IPS DF 6.9 (cell line): ENCODE measurements at regions not wholly inside any gene's neighbourhood (a gene's known extent, or its start where the extent isn't known, plus 50 kb on each side); places are given as distances from the start of the nearest gene placed in this dataset.

ENCODE experiments used
- DNase-seq: peaks from one replicate; pipeline ENCODE4 v3.0.0-alpha.2; 2013; ENCODE audit warnings: low read depth, low spot score
- H3K27ac ChIP-seq: one replicate; pipeline ENCODE4 v1.5.1; 2013; ENCODE audit warnings: low read length, control low read depth
- H3K27me3 ChIP-seq: 2 replicates; pipeline ENCODE4 v1.6.1; 2013; ENCODE audit warnings: mild to moderate bottlenecking, low read length; ENCODE audit not compliant: control insufficient read depth, insufficient read depth
- H3K36me3 ChIP-seq: 2 replicates; pipeline ENCODE4 v1.6.1; 2013; ENCODE audit warnings: low read length; ENCODE audit not compliant: control insufficient read depth, insufficient read depth
- H3K4me1 ChIP-seq: 2 replicates; pipeline ENCODE4 v1.6.1; 2013; ENCODE audit warnings: low read length; ENCODE audit not compliant: control insufficient read depth, insufficient read depth
- H3K4me3 ChIP-seq: 2 replicates; pipeline ENCODE4 v1.5.1; 2013; ENCODE audit warnings: mild to moderate bottlenecking, low read length
- H3K9me3 ChIP-seq: 2 replicates; pipeline ENCODE4 v1.6.1; 2013; ENCODE audit warnings: low read length, inconsistent platforms; ENCODE audit not compliant: control insufficient read depth, insufficient read depth
- WGBS: extraction: QIAGEN DNeasy Blood & Tissue Kit; methylation state at CpG from one replicate; pipeline ENCODE4 v1.1.7; 2013; ENCODE audit warnings: mixed read lengths, missing lambda C conversion rate; ENCODE audit not compliant: insufficient read length, insufficient coverage; 5-methylcytosine and 5-hydroxymethylcytosine counted together

DNA sequence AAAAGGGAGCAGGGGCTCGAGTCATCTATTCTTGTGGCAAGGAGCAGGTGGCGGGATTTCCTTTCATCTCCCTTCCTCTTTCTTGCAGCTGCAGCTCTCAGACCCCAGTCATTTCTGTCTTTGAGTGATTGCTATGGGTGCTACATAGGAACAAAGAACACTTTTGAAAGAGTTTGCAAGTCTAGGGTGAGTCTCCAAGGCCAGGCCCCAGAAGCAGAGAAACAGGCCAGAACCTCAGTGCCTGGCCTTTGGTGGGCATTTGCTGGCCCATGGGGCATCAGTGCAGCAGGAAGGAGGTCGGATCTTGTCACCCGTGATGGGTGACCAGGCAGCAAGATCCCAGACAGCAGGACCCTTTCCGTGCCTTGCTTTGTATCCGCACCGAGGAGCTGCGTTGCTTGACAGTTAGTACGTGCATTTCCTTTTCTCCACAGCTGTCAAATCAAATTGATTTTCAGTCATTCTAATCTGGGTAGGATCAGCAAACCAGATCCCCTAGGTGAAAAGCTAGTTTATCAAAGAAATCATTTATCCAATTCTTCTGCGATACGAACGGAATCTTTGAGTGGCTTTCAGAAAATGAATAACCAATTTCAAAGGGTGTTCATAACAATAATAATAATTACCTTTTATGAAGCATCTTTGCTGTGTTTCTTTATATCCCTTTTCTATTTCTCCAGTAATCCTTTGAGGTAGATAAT lies 244.6 kb upstream of the MAF start:
- no peaks in the 10 kb centered on the region for H3K4me1 ChIP-seq
- no peaks in the 10 kb centered on the region for H3K36me3 ChIP-seq
- no peaks in the 10 kb centered on the region for H3K27me3 ChIP-seq
- WGBS = no CpG with 5 or more reads among the region's 12 CpGs
- H3K4me3 ChIP-seq = no peak overlapping the region
- H3K9me3 ChIP-seq = no peaks in the 10 kb centered on the region
- no peak overlapping the region for H3K27ac ChIP-seq
- DNase-seq = no peak

DNA sequence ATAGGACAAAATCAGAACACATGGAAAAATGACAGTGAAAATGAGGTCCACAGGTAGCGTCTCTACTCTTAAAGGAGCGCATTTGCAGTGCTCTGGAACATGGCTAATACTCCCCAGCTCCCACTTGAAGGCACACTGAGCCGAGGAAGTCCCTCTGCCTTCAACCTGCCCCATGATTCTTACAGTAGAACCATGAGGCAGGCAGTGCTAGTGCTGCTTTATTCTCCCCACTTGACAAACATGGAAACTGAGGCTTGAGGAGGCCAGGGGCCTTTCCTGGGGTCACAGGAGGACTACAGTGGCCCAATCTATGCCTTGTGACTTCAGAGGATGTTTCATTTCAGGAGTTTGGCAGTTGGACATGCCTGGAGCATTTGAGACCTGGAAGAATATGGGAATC lies 244.1 kb upstream of the MAF start:
- Histone ChIP-seq H3K9me3 (no peaks in the 10 kb centered on the region), H3K36me3 (no peaks in the 10 kb centered on the region), H3K27me3 (no peaks in the 10 kb centered on the region), H3K4me3 (no peak overlapping the region), H3K27ac (no peak overlapping the region), H3K4me1 (no peaks in the 10 kb centered on the region)
- WGBS = no CpG with 5 or more reads among the region's 3 CpGs
- DNase-seq = no peak

DNA sequence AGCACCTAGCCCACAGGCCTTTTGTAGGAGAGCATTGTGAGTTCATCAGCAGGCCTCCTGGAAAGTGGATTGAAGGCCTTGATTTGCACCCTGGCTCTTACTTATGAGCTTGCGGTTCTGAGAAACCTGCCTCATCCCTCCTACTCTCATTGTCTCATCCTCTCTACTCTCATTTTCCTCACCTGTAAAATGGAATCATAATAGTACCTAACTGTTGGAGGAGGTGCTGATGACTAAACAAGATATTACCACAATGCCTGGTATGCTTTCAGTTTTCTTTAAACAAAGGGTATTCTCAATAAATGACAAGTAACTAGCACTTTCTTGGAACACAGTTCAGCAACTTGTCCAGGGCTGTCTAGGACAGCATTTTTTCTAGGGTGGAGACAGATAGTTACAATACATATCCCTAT lies 243.1 kb upstream of the MAF start:
- no peak for DNase-seq
- Histone ChIP-seq H3K4me1 (no peaks in the 10 kb centered on the region), H3K27me3 (no peaks in the 10 kb centered on the region), H3K36me3 (no peaks in the 10 kb centered on the region), H3K9me3 (no peaks in the 10 kb centered on the region), H3K27ac (no peak overlapping the region), H3K4me3 (no peak overlapping the region)
- no CpG with 5 or more reads among the region's 1 CpG for WGBS

GRCh38 chr16:79843145-79843544 lies 242.6 kb upstream of the MAF start:
- no peaks in the 10 kb centered on the region for H3K27me3 ChIP-seq
- no CpG with 5 or more reads among the region's 5 CpGs for WGBS
- no peaks in the 10 kb centered on the region for H3K9me3 ChIP-seq
- no peak for DNase-seq
- H3K4me1 ChIP-seq = no peaks in the 10 kb centered on the region
- no peak overlapping the region for H3K27ac ChIP-seq
- no peaks in the 10 kb centered on the region for H3K36me3 ChIP-seq
- H3K4me3 ChIP-seq = no peak overlapping the region

GRCh38 chr16:79842197-79842596 lies 241.7 kb upstream of the MAF start:
- Histone ChIP-seq H3K27me3 (no peaks in the 10 kb centered on the region), H3K4me1 (no peaks in the 10 kb centered on the region), H3K4me3 (no peak overlapping the region), H3K36me3 (no peaks in the 10 kb centered on the region), H3K27ac (no peak overlapping the region), H3K9me3 (no peaks in the 10 kb centered on the region)
- no CpG with 5 or more reads among the region's 7 CpGs for WGBS
- DNase-seq = no peak

DNA sequence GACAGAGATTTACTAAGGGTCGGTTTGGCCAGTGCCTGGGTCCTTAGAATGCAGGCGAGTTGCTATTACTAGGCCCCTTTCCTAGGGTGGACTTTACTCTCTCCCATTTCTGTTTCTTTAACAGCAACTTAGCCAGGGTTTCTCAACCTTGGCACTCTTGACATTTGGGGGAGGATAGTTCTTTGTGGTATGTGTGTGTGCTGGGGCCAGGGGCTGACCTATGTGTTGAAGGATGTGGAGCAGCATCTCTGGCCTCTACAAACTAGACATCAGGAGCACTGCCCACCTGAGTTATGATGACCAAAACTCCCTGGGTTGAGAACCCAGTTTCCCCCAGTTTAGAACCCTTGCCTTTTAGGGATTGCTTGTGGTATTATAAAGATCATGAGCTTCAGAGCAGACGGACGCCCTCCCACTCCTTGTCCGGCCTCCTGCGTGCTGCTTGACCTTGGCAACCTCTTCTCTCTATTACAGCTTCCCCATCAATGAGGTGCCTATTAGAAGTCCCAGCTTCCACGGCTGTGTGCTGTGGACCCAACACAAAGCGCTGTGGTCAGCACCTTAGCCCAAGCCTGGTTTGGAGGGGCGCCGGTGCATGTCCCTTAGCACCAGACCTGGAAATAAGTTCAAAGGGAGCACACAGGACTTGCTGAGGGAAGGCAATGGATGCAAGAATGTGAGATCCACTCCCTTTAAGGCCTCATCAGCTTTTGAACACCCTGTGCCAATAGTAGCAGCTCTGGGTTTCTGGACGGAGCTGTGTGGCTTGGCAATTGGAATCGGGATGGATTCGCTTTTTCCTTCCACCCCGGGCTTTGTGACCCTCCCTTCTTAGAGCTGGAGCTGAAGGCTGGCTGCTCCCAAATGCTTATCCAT lies 239.2 kb upstream of the MAF start:
- Histone ChIP-seq H3K4me3 (no peak overlapping the region), H3K9me3 (no peaks in the 10 kb centered on the region), H3K27me3 (no peaks in the 10 kb centered on the region), H3K27ac (no peak overlapping the region), H3K4me1 (no peaks in the 10 kb centered on the region), H3K36me3 (no peaks in the 10 kb centered on the region)
- DNase-seq = no peak
- no CpG with 5 or more reads among the region's 14 CpGs for WGBS

- Histone ChIP-seq H3K27ac (no peak overlapping the region), H3K9me3 (no peaks in the 10 kb centered on the region), H3K36me3 (no peaks in the 10 kb centered on the region), H3K4me1 (no peaks in the 10 kb centered on the region), H3K27me3 (no peaks in the 10 kb centered on the region), H3K4me3 (no peak overlapping the region)
- no peak for DNase-seq
- no CpG with 5 or more reads among the region's 19 CpGs for WGBS
Observed at GRCh38 chr16:79838496-79839259, 238.1 kb upstream of the MAF start.

DNA sequence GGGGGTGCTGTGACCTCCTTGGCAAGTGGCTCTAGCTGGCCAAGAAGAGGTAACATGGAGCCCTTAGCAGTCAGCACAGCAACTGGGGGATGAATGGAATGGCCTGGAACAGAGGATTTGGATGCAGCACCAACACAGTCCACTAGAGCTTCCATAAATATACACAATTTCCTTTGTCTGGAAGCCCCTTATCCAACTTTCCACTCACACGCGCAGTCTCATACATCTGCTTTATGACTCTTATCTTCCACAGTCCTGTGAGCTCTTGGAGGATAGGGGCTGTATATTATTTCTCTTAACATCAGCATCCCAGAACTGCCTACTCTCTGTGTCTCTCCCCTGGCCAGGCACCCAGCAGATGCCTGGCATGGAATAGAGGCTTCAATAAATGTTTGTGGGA lies 235.6 kb upstream of the MAF start:
- Histone ChIP-seq H3K27me3 (no peaks in the 10 kb centered on the region), H3K36me3 (no peaks in the 10 kb centered on the region), H3K4me3 (no peak overlapping the region), H3K4me1 (no peaks in the 10 kb centered on the region), H3K9me3 (no peaks in the 10 kb centered on the region), H3K27ac (no peak overlapping the region)
- no peak for DNase-seq
- WGBS = no CpG with 5 or more reads among the region's 2 CpGs

- Histone ChIP-seq H3K27ac (no peak overlapping the region), H3K9me3 (no peaks in the 10 kb centered on the region), H3K27me3 (no peaks in the 10 kb centered on the region), H3K36me3 (no peaks in the 10 kb centered on the region), H3K4me3 (no peak overlapping the region), H3K4me1 (no peaks in the 10 kb centered on the region)
- DNase-seq = no peak
- WGBS = no CpG with 5 or more reads among the region's 7 CpGs
Observed at GRCh38 chr16:79835194-79835593, 234.7 kb upstream of the MAF start.

DNA sequence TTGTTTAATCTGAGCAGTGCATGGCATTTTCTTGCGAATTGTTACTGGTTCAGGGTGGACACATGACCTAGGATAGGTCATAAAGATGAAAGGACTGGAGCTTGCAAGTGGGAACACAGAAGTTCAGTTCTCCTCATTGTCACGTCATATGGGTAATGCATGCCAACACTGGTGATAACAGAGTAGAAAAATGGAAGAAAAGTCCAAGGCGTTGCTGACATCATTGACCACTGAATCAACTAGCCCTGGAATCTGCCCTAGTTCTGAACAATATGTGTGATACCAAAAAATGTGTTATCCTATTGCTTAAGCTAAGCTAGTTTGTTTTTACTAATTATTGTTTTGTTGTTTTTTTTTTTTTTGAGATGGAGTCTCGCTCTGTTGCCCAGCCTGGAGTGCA lies 234.2 kb upstream of the MAF start:
- Histone ChIP-seq H3K27ac (no peak overlapping the region), H3K4me3 (no peak overlapping the region), H3K4me1 (no peaks in the 10 kb centered on the region), H3K36me3 (no peaks in the 10 kb centered on the region), H3K27me3 (no peaks in the 10 kb centered on the region), H3K9me3 (no peaks in the 10 kb centered on the region)
- no peak for DNase-seq
- WGBS = no CpG with 5 or more reads among the region's 4 CpGs
